Muscle of leg (tissue), 3 donors: ENCODE measurements at regions not wholly inside any gene's neighbourhood (a gene's known extent, or its start where the extent isn't known, plus 50 kb on each side); places are given as distances from the start of the nearest gene placed in this dataset.
A peak's percentile ranks its signal among the peaks of the same experiment; 100 is the strongest.

Experiments used
- DNase-seq: peaks from one replicate; pipeline ENCODE4 v3.0.0; 2013
- H3K27ac ChIP-seq: one replicate; pipeline ENCODE4 v1.5.1; 2013; ENCODE audit warnings: mild to moderate bottlenecking, low read length, control low read depth
- H3K27me3 ChIP-seq: one replicate; pipeline ENCODE4 v1.6.1; 2013; ENCODE audit warnings: low read length; ENCODE audit not compliant: control insufficient read depth, insufficient read depth
- H3K36me3 ChIP-seq: one replicate; pipeline ENCODE4 v1.6.1; 2013; ENCODE audit warnings: low read length; ENCODE audit not compliant: control insufficient read depth, insufficient read depth
- H3K4me1 ChIP-seq: one replicate; pipeline ENCODE4 v1.6.1; 2013; ENCODE audit warnings: low read length; ENCODE audit not compliant: control insufficient read depth, insufficient read depth
- H3K4me3 ChIP-seq: one replicate; pipeline ENCODE4 v1.5.1; 2013; ENCODE audit warnings: low read length, control low read depth
- H3K9me3 ChIP-seq: replicated peaks from 2 replicates; pipeline ENCODE4 v1.6.1; 2013; ENCODE audit warnings: low read depth, low read length; ENCODE audit not compliant: control insufficient read depth
- WGBS: methylation state at CpG from one replicate; pipeline ENCODE4 v1.1.5; 2013; ENCODE audit warnings: missing lambda C conversion rate; ENCODE audit not compliant: insufficient coverage; 5-methylcytosine and 5-hydroxymethylcytosine counted together

DNA sequence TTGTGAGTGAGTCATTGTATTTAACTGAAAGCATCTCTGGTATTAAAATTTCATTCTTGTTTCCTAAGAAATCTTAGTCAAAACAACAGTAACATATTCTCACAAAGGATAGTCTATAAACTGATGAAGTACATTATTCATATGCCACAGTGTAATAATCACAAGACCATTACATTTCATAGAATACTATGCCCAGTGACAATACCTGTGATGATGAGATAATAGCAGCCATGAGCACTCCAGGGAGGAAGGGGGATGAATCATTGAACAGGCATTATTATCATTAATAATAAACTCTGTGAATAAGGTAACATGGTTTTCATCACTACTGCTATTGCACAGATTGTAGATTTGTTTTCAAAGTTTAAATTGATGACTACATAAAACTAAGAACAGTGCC is 667.9 kb downstream of the EPM2A start:
- Histone ChIP-seq H3K27ac (no peak overlapping the region), H3K4me3 (no peak overlapping the region), H3K36me3 (no peaks in the 10 kb centered on the region), H3K9me3 (no peaks in the 10 kb centered on the region), H3K27me3 (peaks cover 2% of the 10 kb centered on the region), H3K4me1 (no peaks in the 10 kb centered on the region)
- no peak for DNase-seq

DNA sequence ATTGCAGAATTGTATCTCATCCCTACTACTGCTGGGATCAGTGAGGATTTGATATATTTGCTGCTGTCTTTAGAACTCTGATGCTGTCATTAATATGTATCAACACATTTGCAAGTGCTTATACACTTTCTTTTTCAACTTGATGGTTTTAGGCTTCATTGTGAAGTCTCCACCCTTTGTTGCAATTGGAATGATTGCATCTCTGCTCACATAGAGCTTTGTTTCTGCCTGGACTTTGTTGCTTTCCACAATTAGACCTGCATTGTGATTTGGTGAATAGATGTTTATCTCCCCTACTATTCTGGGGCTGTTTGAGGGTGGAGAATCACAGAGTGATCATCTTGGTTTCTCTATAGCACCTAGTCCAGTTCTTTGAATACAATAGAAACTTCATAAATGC is 666.7 kb downstream of the EPM2A start:
- H3K27ac ChIP-seq = no peak overlapping the region
- no peaks in the 10 kb centered on the region for H3K9me3 ChIP-seq
- no peak for DNase-seq
- no peaks in the 10 kb centered on the region for H3K4me1 ChIP-seq
- no peaks in the 10 kb centered on the region for H3K36me3 ChIP-seq
- H3K4me3 ChIP-seq = no peak overlapping the region
- peaks cover 2% of the 10 kb centered on the region for H3K27me3 ChIP-seq

DNA sequence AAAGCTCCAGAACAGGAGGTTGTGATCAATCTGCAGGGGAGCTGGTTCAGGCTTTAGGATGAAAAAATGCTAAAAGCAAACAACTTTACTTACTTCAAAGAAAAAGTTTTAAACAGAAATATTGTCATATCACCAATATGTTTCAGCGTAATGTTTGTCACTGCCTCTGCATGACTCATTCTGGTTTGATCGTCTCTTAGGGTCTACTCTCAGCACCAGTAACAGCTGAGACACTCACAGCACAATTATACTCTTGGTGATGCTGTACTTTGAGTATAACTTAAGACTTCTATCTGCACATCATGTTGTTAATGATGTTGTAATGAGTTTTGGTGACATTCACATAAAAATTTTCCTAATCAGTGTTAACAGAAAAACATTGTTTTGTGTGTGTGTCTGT is 665.4 kb downstream of the EPM2A start:
- DNase-seq = no peak
- no peaks in the 10 kb centered on the region for H3K9me3 ChIP-seq
- 80% methylated on average over 1 of the region's 2 CpGs for WGBS

DNA sequence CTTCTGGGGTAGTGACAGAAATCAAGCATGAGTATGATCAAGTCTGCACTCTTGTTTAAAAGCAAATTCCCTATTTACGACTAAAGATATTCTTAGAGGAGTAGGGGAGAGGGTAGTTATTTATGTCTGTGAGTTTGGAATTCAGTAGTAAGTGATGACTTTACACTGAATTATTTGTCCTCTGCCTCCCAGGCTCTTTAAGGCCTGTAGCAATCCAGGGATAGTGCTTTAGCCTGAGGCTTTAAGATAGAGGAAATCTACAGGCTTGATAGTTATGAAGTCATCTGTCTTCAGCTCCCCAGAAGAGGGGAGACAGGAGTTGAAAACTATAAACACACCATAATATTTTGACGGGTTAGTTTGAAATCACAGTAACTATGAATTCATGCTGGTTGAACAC is 664.5 kb downstream of the EPM2A start:
- Histone ChIP-seq H3K27ac (no peak overlapping the region), H3K36me3 (no peaks in the 10 kb centered on the region), H3K4me3 (no peak overlapping the region), H3K9me3 (no peaks in the 10 kb centered on the region), H3K27me3 (peaks cover 2% of the 10 kb centered on the region), H3K4me1 (no peaks in the 10 kb centered on the region)
- WGBS = no CpG with 5 or more reads among the region's 2 CpGs
- no peak for DNase-seq

More for the DNA sequence above, 665.4 kb downstream of the EPM2A start:
- H3K36me3 ChIP-seq = no peaks in the 10 kb centered on the region
- no peaks in the 10 kb centered on the region for H3K4me1 ChIP-seq
- peaks cover 2% of the 10 kb centered on the region for H3K27me3 ChIP-seq
- H3K4me3 ChIP-seq = no peak overlapping the region
- no peak overlapping the region for H3K27ac ChIP-seq

DNA sequence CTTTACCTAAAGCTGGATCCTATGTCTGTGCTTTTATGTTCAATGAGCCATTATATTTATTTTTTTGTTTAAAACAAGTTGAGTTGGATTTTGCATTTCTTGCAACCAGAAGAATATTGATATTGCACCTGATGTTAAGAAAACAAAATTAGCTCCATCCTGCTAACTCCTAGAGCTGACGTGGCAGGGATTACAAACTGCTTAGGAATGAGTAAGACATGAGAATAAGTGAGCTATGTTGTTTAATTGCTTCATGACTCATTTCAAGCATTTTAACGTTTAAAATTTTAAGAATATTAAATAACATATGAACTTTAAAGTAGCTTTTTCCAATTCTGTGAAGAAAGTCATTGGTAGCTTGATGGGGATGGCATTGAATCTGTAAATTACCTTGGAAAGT is 663.5 kb downstream of the EPM2A start:
- Histone ChIP-seq H3K4me3 (no peak overlapping the region), H3K27me3 (peaks cover 2% of the 10 kb centered on the region), H3K36me3 (no peaks in the 10 kb centered on the region), H3K27ac (no peak overlapping the region), H3K9me3 (peaks cover 2% of the 10 kb centered on the region), H3K4me1 (no peaks in the 10 kb centered on the region)
- no peak for DNase-seq
- WGBS = no CpG with 5 or more reads among the region's 2 CpGs

DNA sequence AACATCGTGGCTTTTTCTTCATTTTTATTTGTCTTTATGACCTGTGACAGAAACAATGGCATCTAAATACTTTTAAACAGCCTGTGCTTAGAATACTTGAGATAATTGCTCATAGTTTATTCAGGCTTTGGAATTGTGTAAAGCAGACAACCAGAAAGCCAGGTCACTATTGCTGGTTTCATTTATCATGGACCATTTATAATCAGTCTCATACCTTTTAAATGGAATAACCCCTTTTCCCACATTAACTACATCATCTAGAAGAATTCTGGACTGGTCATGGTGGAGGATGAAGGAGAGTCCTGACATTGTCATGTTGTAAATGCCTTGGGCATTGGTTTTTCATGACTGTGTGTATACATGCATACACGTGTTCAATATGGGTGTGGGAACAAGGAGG is 661.5 kb downstream of the EPM2A start:
- no CpG with 5 or more reads among the region's 2 CpGs for WGBS
- Histone ChIP-seq H3K4me3 (no peak overlapping the region), H3K36me3 (no peaks in the 10 kb centered on the region), H3K27me3 (peaks cover 2% of the 10 kb centered on the region), H3K27ac (no peak overlapping the region), H3K4me1 (no peaks in the 10 kb centered on the region), H3K9me3 (peaks cover 2% of the 10 kb centered on the region)
- DNase-seq = no peak

DNA sequence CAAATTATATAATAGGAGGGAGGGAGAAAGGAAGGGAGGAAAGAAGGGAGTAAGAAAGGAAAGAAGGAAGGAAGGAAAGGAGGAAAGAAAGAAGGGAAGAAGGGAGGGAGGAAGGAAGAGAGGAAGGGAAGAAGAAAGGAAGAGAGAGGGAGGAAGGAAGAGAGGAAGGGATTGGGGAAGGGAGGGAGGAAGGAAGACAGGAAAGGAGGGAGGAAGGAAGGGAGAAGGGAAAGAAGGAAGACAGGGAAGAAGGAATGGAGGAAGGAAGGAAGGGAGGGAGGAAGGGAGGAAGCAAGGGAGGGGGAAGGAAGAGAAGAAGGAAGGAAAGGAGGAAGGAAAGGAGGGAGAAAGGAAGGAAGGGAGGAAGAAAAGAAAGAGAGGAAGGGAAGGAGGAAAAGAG is 660.5 kb downstream of the EPM2A start:
- H3K9me3 ChIP-seq = peaks cover 2% of the 10 kb centered on the region
- H3K36me3 ChIP-seq = no peaks in the 10 kb centered on the region
- no peaks in the 10 kb centered on the region for H3K27me3 ChIP-seq
- DNase-seq = no peak
- no peak overlapping the region for H3K27ac ChIP-seq
- no peak overlapping the region for H3K4me3 ChIP-seq
- H3K4me1 ChIP-seq = no peaks in the 10 kb centered on the region

DNA sequence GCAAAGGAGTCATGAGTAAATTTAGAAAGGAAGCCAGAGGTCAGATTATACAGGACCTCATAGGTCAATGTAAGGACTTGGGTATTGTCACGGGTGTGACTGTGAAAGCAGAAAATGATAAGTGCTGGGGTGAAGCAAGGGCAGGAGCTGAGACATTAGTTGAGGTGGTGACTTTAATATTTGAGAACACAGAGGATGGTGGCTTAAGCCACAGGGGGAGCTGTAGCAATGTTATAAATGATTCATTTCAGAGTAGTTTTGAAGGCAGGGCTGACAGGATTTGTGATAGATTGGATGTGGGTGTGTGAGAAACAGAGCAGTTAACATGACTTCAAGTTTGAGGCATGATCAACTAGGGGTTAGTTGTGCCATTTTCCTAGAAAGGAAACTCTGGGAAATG is 659.9 kb downstream of the EPM2A start:
- no peaks in the 10 kb centered on the region for H3K27me3 ChIP-seq
- WGBS = no CpG with 5 or more reads among the region's 1 CpG
- H3K36me3 ChIP-seq = no peaks in the 10 kb centered on the region
- no peak overlapping the region for H3K27ac ChIP-seq
- peaks cover 2% of the 10 kb centered on the region for H3K9me3 ChIP-seq
- DNase-seq = no peak
- no peak overlapping the region for H3K4me3 ChIP-seq
- no peaks in the 10 kb centered on the region for H3K4me1 ChIP-seq

DNA sequence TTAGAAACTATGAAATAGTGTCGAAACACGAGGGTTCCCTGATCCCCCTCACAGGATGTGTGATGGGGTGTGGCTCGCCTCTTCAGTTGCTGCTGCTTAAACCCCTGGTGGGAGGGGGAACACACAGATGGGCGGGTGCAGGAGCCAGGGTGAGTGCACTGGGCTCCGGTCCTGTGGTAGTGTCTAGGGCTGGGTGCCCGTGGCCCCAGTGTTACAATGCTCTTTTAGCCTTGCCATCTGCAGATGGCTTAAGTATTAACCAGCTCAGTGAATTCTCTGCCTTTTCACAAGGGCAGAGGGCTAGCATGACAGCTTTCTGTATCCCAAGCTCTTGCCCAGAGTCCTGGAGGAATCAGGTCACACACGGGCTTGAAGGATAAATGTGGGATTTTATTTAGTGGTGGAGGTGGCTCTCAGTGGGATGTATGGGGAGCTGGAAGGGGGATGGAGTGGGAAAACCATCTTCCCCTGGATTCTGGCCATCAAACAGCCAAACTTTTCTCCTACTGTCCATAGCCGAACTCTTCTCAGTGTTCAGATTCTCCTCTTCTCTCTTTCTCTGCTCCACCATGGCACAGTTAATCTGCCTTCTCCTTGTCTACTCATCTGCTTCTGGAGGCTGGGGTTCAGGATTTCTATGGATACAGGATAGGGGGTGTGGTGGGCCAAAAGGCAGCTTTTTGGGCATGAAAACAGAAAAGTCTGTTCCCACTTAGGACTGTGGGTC is 659.0 kb downstream of the EPM2A start:
- H3K36me3 ChIP-seq = no peaks in the 10 kb centered on the region
- H3K4me1 ChIP-seq = no peaks in the 10 kb centered on the region
- no peaks in the 10 kb centered on the region for H3K27me3 ChIP-seq
- no peak for DNase-seq
- no peak overlapping the region for H3K4me3 ChIP-seq
- WGBS = 79% methylated on average over 4 of the region's 8 CpGs
- H3K9me3 ChIP-seq = peaks cover 2% of the 10 kb centered on the region
- no peak overlapping the region for H3K27ac ChIP-seq

DNA sequence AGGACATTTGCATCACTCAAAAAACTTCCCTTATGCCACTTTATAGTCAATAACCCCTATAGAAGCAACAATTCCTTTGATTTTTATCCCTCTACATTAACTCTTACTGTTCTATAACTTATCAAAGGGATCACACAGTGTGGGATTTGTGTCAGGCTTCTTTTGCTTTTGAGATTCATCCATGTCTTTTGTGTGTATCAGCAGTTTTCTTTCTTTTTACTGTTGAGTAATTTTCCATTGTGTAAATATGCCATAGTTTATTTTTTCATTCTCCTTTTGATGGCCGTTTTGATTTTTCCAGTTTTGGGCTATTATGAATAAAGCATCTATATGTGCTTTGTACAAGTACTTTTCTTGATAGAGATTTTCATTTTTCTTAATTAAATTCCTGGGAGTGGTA is 657.9 kb downstream of the EPM2A start:
- no peaks in the 10 kb centered on the region for H3K27me3 ChIP-seq
- no CpG with 5 or more reads among the region's 1 CpG for WGBS
- no peak overlapping the region for H3K4me3 ChIP-seq
- no peak for DNase-seq
- no peak overlapping the region for H3K27ac ChIP-seq
- H3K9me3 ChIP-seq = peaks cover 2% of the 10 kb centered on the region
- H3K36me3 ChIP-seq = no peaks in the 10 kb centered on the region
- no peaks in the 10 kb centered on the region for H3K4me1 ChIP-seq

DNA sequence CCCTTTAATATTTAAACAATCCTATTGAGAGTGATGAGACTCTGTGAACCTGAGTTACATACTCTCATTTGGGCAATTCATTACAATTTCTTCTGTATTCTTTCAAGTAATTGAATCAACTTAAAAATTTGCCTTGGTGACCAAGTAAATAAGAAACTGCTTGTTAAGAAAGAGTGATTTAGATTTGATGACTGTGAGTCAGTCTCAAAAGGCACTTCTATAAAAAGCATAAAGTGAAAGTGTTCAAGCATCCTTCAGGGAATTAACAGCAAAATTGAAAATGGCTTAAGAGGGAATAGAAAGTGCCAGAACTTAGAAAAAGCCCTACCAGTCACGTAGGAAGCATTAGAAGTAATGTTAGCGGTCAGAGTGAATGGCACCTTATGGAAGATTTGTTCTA is 654.7 kb downstream of the EPM2A start:
- no peak overlapping the region for H3K27ac ChIP-seq

More for the DNA sequence above, 654.7 kb downstream of the EPM2A start:
- H3K4me1 ChIP-seq = no peaks in the 10 kb centered on the region
- H3K4me3 ChIP-seq = no peak overlapping the region
- no CpG with 5 or more reads among the region's 2 CpGs for WGBS
- H3K27me3 ChIP-seq = no peaks in the 10 kb centered on the region
- DNase-seq = peak; percentile 15
- no peaks in the 10 kb centered on the region for H3K36me3 ChIP-seq
- peaks cover 2% of the 10 kb centered on the region for H3K9me3 ChIP-seq
